ENCODE measurements at regions not wholly inside any gene's neighbourhood (a gene's known extent, or its start where the extent isn't known, plus 50 kb on each side); places are given as distances from the start of the nearest gene placed in this dataset.

DNA sequence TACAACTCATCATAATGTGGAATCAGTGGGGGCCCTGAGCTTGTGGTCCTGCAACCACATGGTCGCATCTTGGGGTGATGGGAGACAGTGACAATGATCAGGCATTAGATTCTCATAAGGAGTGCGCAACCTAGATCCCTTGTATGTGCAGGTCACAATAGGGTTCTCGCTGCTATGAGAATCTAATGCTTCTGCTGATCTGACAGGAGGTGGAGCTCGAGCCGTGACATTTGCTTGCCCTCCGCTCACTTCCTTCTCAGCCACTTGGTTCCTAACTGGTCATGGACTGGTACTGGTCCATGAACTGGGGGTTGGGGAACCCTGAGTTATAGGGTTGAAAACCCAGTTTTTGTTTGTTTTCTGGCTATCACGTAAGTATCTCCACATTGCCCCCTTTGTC lies 1290.9 kb upstream of the ATXN8OS start:
- TF ChIP-seq, protein P1, sequence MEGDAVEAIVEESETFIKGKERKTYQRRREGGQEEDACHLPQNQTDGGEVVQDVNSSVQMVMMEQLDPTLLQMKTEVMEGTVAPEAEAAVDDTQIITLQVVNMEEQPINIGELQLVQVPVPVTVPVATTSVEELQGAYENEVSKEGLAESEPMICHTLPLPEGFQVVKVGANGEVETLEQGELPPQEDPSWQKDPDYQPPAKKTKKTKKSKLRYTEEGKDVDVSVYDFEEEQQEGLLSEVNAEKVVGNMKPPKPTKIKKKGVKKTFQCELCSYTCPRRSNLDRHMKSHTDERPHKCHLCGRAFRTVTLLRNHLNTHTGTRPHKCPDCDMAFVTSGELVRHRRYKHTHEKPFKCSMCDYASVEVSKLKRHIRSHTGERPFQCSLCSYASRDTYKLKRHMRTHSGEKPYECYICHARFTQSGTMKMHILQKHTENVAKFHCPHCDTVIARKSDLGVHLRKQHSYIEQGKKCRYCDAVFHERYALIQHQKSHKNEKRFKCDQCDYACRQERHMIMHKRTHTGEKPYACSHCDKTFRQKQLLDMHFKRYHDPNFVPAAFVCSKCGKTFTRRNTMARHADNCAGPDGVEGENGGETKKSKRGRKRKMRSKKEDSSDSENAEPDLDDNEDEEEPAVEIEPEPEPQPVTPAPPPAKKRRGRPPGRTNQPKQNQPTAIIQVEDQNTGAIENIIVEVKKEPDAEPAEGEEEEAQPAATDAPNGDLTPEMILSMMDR (IDR thresholded peaks at IDR 0.05), result no peak
- no peak for TF ChIP-seq POLR2AphosphoS5 (IDR thresholded peaks at IDR 0.05; ENCODE audit: low read depth, low read length)
- no peak for TF ChIP-seq SIN3A (IDR thresholded peaks at IDR 0.05; ENCODE audit: borderline replicate concordance, insufficient read depth, low read depth, low read length)
- TF ChIP-seq, protein P2, sequence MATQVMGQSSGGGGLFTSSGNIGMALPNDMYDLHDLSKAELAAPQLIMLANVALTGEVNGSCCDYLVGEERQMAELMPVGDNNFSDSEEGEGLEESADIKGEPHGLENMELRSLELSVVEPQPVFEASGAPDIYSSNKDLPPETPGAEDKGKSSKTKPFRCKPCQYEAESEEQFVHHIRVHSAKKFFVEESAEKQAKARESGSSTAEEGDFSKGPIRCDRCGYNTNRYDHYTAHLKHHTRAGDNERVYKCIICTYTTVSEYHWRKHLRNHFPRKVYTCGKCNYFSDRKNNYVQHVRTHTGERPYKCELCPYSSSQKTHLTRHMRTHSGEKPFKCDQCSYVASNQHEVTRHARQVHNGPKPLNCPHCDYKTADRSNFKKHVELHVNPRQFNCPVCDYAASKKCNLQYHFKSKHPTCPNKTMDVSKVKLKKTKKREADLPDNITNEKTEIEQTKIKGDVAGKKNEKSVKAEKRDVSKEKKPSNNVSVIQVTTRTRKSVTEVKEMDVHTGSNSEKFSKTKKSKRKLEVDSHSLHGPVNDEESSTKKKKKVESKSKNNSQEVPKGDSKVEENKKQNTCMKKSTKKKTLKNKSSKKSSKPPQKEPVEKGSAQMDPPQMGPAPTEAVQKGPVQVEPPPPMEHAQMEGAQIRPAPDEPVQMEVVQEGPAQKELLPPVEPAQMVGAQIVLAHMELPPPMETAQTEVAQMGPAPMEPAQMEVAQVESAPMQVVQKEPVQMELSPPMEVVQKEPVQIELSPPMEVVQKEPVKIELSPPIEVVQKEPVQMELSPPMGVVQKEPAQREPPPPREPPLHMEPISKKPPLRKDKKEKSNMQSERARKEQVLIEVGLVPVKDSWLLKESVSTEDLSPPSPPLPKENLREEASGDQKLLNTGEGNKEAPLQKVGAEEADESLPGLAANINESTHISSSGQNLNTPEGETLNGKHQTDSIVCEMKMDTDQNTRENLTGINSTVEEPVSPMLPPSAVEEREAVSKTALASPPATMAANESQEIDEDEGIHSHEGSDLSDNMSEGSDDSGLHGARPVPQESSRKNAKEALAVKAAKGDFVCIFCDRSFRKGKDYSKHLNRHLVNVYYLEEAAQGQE (IDR thresholded peaks at IDR 0.05; ENCODE audit: insufficient read depth in 1 of 2, low read depth in 2 of 2, low read length in 1 of 2), result no peak
- TF ChIP-seq TCF7L2 (IDR thresholded peaks at IDR 0.05; ENCODE audit: low read depth, low read length), result no peak
